K562 (cell line): ENCODE measurements at regions not wholly inside any gene's neighbourhood (a gene's known extent, or its start where the extent isn't known, plus 50 kb on each side); places are given as distances from the start of the nearest gene placed in this dataset.

Experiments used
- ATAC-seq: fragments of 200-7000 bp; cut with Tn5 transposase; 3 replicates; pipeline ENCODE4 v1.9.1; 2020; ENCODE audit warnings: moderate library complexity
- BruUV-seq: library from RNA; stranded (reverse); fragments of 400-500 nt; replicated peaks from 2 replicates; lab custom pipeline; 2021; lab: Mats Ljungman, UMichigan
- CTCF ChIA-PET: fragments of 300-600 bp; formaldehyde crosslinking; extraction: SDS; loops from one replicate; lab custom pipeline; 2021; ENCODE audit warnings: low intra/inter-chr PET ratio; lab: Yijun Ruan, JAX
- POLR2A ChIA-PET: fragments of 300-600, 350-650 bp; sonication (Branson Sonifier 250); formaldehyde crosslinking; extraction: SDS; loops from one replicate; lab custom pipeline; 2021; ENCODE audit warnings: antibody characterized with exemption, inconsistent platforms; lab: Yijun Ruan, JAX
- DNase-seq, 4 experiments: peaks; one replicate each; pipeline versions ENCODE4 v3.0.0 to v3.0.0-alpha.2; 2011 to 2018; ENCODE audit warnings: low spot score in 3 of 4, mixed read lengths in 3 of 4; ENCODE audit errors: extremely low read depth in 1 of 4
- FAIRE-seq: peaks from 2 replicates; lab custom pipeline; 2011; peaks lifted over from hg19 to GRCh38; lab: Jason Lieb, UNC
- H2AFZ ChIP-seq: 2 replicates; pipeline ENCODE4 v1.6.0; 2011; ENCODE audit warnings: low read depth, low read length, control low read depth, inconsistent platforms
- H3K27ac ChIP-seq: fragments of 200-600 bp; 3 replicates; pipeline ENCODE4 v1.8.0; 2011; ENCODE audit warnings: low read depth, mild to moderate bottlenecking, control low read depth, inconsistent platforms, low read length, moderate library complexity, mixed read lengths; ENCODE audit errors: extremely low read depth
- H3K27me3 ChIP-seq, 2 experiments: fragments of 300-600 bp in 1 of 2; 2 replicates in 1 of 2; 3 replicates in 1 of 2; pipeline versions ENCODE4 v1.6.0 to v1.8.0; 2011; ENCODE audit warnings: inconsistent platforms in 2 of 2, low read length in 2 of 2, mild to moderate bottlenecking in 1 of 2, mixed read lengths in 1 of 2, moderate library complexity in 1 of 2; ENCODE audit not compliant: control insufficient read depth in 2 of 2, insufficient read depth in 2 of 2
- H3K36me3 ChIP-seq: fragments of 300-600 bp; 3 replicates; pipeline ENCODE4 v1.8.0; 2011; ENCODE audit warnings: mild to moderate bottlenecking, low read length, inconsistent platforms; ENCODE audit not compliant: control insufficient read depth, insufficient read depth
- H3K4me1 ChIP-seq, 2 experiments: fragments of 200-600 bp in 1 of 2; replicated peaks in 1 of 2; 2 replicates in 1 of 2; 3 replicates in 1 of 2; pipeline versions ENCODE4 v1.5.1 to v1.8.0; 2011; ENCODE audit warnings: inconsistent platforms in 2 of 2, low read length in 2 of 2, mild to moderate bottlenecking in 1 of 2, mixed read lengths in 1 of 2, moderate library complexity in 1 of 2; ENCODE audit not compliant: control insufficient read depth in 2 of 2, insufficient read depth in 2 of 2
- H3K4me2 ChIP-seq: 2 replicates; pipeline ENCODE4 v1.6.1; 2011; ENCODE audit warnings: low read length, control low read depth, inconsistent platforms, mixed read lengths; ENCODE audit not compliant: insufficient read depth
- H3K4me3 ChIP-seq: fragments of 200-600 bp; sonication (generic), shearing (Covaris generic); 2 replicates; pipeline ENCODE4 v1.5.1; 2016; ENCODE audit warnings: control low read depth, inconsistent platforms
- H3K79me2 ChIP-seq: fragments of 200-600 bp; 3 replicates; pipeline ENCODE4 v1.8.0; 2011; ENCODE audit warnings: low read length, inconsistent platforms; ENCODE audit not compliant: control insufficient read depth, insufficient read depth
- H3K9ac ChIP-seq, 2 experiments: 2 replicates each; pipeline versions ENCODE4 v1.6.0 to v1.6.1; 2011; ENCODE audit warnings: low read depth in 2 of 2, low read length in 2 of 2, control low read depth in 1 of 2, inconsistent platforms in 1 of 2, mild to moderate bottlenecking in 1 of 2, mixed read lengths in 1 of 2; ENCODE audit not compliant: insufficient read depth in 1 of 2
- H3K9me1 ChIP-seq: one replicate; pipeline ENCODE4 v1.6.0; 2011; ENCODE audit warnings: inconsistent platforms, mild to moderate bottlenecking, low read length, moderate library complexity; ENCODE audit not compliant: control insufficient read depth, insufficient read depth
- H3K9me3 ChIP-seq: replicated peaks from 2 replicates; pipeline ENCODE4 v1.5.1; 2011; ENCODE audit warnings: low read depth, low read length, inconsistent platforms; ENCODE audit not compliant: control insufficient read depth, insufficient read depth
- H4K20me1 ChIP-seq: replicated peaks from 2 replicates; pipeline ENCODE4 v1.6.1; 2011; ENCODE audit warnings: low read length, inconsistent platforms, mixed read lengths; ENCODE audit not compliant: control insufficient read depth, insufficient read depth
- GABPB1 ChIP-seq: sonication (generic); formaldehyde crosslinking; IDR thresholded peaks from 2 replicates; pipeline ENCODE4 v1.8.0; 2022; ENCODE audit warnings: mild to moderate bottlenecking, missing genetic modification reagents
- MYC ChIP-seq, 2 experiments: fragments of 250-450 bp in 1 of 2; sonication (Bioruptor Pico) in 1 of 2; IDR thresholded peaks; 2 replicates each; pipeline versions ENCODE4 v1.5.1 to v1.6.1; 2012 to 2021; ENCODE audit warnings: low read depth in 2 of 2, borderline replicate concordance in 1 of 2, improper control_type of control experiment in 1 of 2, low read length in 1 of 2, mild to moderate bottlenecking in 1 of 2, moderate library complexity in 1 of 2
- RBFOX2 ChIP-seq: fragments of 200-400 bp; formaldehyde crosslinking; IDR thresholded peaks from 2 replicates; pipeline ENCODE4 v1.6.1; 2017; ENCODE audit warnings: low read depth, mild to moderate bottlenecking, low read length, moderate library complexity
- WGBS: fragments of 100-300 bp; shearing (Covaris generic); methylation state at CpG from one replicate; pipeline ENCODE4 v1.1.6; 2016; ENCODE audit warnings: low coverage, mixed read lengths; ENCODE audit not compliant: insufficient coverage; ENCODE audit errors: missing lambda C conversion rate; 5-methylcytosine and 5-hydroxymethylcytosine counted together
- in situ Hi-C: fragments of 300-500 bp; cut with MboI; formaldehyde crosslinking; loops from 4 replicates; pipeline ENCODE4 v1.15.0; 2018; ENCODE audit warnings: inconsistent platforms, mixed read lengths
- intact Hi-C: fragments of 100-400 bp; cut with micrococcal nuclease; formaldehyde crosslinking; loops from 2 replicates; pipeline ENCODE4 v1.14.2; 2022

DNA sequence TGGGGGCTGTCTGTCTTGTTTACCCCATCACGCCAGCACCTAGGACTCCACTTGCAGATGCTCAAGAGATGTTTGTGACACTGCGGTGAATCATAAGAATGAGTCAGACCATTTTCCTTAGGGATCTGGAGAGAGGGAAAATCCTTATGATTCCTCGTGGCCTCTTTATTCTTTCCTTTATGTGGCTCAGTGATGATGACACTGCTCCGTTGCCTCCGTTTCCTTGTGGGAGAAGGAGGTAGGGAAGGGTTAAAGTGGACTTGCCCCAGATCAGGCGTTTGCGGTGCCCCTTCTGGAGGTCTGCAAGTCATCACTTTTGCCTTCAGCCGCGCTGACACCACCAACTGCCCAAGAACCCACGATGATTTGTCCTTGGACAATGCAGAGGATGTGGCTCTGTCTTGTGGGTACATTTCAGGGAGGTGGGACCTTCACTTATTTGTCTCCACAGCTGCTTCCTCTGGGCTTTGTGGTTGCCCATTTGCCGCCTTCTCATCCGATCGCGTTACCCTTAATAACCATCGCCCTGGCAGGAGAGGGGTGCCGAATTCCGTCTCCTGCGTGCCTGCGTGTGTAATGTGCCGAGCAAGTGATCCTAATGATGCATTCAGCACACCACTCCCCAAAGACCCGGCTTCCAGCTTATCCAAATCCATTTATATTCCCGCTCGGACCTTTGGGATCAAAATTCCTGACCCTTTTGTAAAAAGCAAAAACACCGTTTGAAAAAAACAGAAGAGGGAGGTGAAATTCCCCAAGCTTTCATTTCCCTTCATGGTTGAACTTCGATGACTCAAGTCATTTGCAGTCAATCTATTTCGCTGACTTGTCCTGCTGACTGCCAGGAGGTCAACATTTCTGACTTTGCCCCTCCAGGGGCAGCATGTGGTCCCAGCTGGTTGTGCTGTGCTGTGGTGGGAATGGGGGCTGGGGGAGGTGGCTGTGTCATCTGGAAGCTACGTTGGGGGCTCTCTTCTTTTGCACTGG lies 87.2 kb upstream of the IRX3 start:
- FAIRE-seq, result no peak
- no TSS peak for BruUV-seq
- intact Hi-C loops, result no loop called here
- under 1% methylated on average over 27 of the region's 27 CpGs for WGBS
- in situ Hi-C loops, result no loop called here
- Histone ChIP-seq H4K20me1 (no peaks in the 10 kb centered on the region), H2AFZ (no peak overlapping the region), H3K4me1 (peaks cover 0 to 4% of the 10 kb centered on the region in 2 experiments; a peak in 1 of 5 replicates)
- ATAC-seq, result no peak
- no peak for TF ChIP-seq GABPB1 (CRISPR knock-in tag)
- TF ChIP-seq MYC (IDR thresholded peaks at IDR 0.05; ENCODE audit: low read depth, low read length), result no peak
- TF ChIP-seq MYC (CRISPR knock-in tag; IDR thresholded peaks at IDR 0.05; ENCODE audit: borderline replicate concordance, low read depth), result no peak
- TF ChIP-seq RBFOX2, result no peak
- TF ChIP-seq, all 486 proteins: peak for 0
- Histone ChIP-seq H3K27me3 (peaks cover 4 to 40% of the 10 kb centered on the region in 2 experiments; a peak in 3 of 5 replicates), H3K36me3 (no peaks in the 10 kb centered on the region), H3K9me1 (no peaks in the 10 kb centered on the region), H3K9me3 (no peaks in the 10 kb centered on the region), H3K4me2 (no peak overlapping the region), H3K4me3 (no peak overlapping the region), H3K79me2 (no peaks in the 10 kb centered on the region), H3K9ac (no peak overlapping the region), H3K27ac (no peak overlapping the region)
- DNase-seq, result no peak
- CTCF ChIA-PET, result no interaction called here
- POLR2A ChIA-PET, result no interaction called here
